NCI-H2196 treated with DMSO at 0.1 percent for 48 hours (cell line): ENCODE measurements at regions not wholly inside any gene's neighbourhood (a gene's known extent, or its start where the extent isn't known, plus 50 kb on each side); places are given as distances from the start of the nearest gene placed in this dataset.
"Not testable (repeated sequence)": the region's sequence is repeated elsewhere in the genome, so short reads cannot be mapped to it uniquely, and the experiment has no call there.

Source experiments
- DNase-seq: peaks from one replicate; lab custom pipeline; 2025; ENCODE audit not compliant: unreplicated experiment; lab: John Stamatoyannopoulos, UW

- DNase-seq: no peak
These were observed 255.5 kb downstream of the KCTD12 start for GRCh38 chr13:76630629-76631230.

- no peak for DNase-seq
These were observed 263.7 kb downstream of the KCTD12 start for GRCh38 chr13:76622315-76623040.

- no peak for DNase-seq
These were observed 264.5 kb downstream of the KCTD12 start for GRCh38 chr13:76621705-76622104.

DNA sequence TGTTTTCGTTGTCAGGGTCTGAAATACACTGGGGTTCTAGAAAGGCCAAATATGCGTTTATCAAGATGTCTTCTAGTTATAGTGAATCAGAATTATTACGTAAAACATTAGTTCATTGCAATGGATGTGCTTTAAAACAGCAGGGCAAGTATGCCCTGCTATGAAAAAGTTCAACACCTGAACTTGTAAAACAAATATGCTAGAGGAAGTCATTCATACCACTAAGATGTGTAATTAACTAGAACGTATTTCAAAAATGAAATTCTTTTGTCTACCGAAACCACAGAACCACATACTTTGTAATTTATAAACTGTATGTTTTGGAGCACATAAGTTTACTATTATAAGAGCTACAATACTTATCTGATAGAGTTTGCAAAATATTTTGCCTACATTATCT is 266.2 kb downstream of the KCTD12 start:
- DNase-seq: no peak

- no peak for DNase-seq
These were observed 266.6 kb downstream of the KCTD12 start for GRCh38 chr13:76619631-76620030.

- DNase-seq: no peak
These were observed 275.3 kb downstream of the KCTD12 start for GRCh38 chr13:76610819-76611415.

DNA sequence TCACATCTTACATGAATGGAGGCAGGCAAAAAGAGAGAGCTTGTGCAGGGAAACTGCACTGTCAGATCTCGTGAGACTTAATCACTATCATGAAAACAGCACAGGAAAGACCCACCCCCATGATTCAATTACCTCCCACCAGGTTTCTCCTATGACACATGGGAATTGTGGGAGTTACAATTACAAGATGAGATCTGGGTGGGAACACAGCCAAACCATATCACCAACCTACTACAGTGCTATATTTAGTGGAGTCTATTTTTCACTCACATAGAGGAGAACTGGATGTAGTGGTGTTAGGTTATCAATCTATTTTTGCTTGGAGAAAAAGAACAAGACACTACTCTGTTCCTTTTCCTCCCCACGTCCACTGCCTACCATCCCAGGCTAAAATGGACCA is 276.6 kb downstream of the KCTD12 start:
- no peak for DNase-seq

DNA sequence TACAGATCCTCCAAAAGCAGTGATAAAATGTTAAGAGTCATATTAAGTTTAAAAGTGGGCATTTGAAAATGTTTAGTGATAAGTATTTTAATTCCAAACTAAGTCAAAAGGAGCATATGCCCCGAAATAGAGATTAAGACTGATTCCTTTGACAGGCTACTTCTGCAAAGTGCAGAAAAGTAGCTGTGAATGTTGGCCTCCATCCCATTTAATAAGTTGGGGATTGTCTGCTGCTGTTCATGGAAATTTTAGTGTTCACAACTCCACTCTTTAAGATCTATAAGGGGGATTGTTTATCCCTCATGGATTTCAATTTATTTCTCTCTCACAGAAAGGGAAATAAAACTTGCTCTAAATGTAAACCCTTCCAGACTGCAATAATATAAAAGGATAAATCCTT is 278.3 kb downstream of the KCTD12 start:
- DNase-seq: no peak

- DNase-seq: no peak
These were observed 286.1 kb downstream of the KCTD12 start for GRCh38 chr13:76600081-76600480.

DNA sequence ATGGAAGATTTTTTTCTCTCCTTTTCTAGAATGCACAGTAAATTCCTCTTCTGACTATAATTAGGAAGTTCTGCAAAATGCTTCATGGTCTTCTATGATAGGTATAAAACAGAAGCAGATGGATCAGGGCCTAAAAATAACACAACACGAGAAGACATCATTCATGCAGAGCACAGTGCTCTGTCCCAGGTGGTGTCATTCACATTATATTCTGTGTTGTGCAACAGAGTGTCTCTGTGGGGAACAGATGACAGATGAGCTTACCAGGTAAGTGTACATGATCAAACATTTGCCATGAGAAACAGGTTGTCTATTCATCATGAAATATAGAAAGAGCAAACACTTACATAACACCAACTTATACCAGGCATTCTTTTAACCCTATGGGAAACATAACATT is 288.3 kb downstream of the KCTD12 start:
- no peak for DNase-seq

GRCh38 chr13:76596216-76596615 is 290.0 kb downstream of the KCTD12 start:
- DNase-seq: no peak

DNA sequence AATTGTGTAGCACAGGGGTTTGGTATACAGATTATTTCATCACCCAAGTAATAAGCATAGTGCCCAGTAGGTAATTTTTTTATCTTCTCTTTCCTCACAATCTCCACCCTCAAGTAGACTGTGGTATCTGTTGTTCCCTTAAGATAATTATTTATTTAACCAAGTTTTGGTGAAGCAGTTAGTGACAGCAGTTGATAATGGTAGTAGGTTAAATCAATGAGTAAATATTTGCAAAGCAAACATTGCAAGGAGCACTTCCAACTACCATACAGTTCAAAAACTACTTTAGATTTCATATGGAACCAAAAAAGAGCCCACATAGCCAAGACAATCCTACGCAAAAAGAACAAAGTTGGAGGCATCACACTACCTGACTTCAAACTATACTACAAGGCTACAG is 291.8 kb downstream of the KCTD12 start:
- DNase-seq: no peak

GRCh38 chr13:76586842-76587241 is 299.4 kb downstream of the KCTD12 start:
- DNase-seq: no peak

DNA sequence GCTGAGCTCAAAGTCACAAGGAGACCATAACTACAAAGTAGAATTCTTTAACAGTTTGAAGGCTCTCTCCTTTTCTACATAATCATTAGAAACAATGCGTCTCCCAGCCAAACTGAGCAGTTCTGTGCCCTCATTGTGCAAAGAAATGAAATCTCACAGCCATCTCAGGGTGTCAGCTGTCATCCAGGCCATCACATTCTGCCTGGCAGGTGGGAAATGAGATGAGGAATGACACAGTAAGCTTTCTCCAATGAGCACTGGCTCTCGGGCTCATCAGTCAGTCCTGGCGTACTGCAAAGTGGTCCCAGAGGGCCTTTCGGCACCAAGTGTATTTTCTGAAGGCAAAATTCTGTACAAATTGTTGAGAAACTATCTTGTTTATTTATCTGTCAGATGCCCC is 306.5 kb downstream of the KCTD12 start:
- DNase-seq: no peak

DNA sequence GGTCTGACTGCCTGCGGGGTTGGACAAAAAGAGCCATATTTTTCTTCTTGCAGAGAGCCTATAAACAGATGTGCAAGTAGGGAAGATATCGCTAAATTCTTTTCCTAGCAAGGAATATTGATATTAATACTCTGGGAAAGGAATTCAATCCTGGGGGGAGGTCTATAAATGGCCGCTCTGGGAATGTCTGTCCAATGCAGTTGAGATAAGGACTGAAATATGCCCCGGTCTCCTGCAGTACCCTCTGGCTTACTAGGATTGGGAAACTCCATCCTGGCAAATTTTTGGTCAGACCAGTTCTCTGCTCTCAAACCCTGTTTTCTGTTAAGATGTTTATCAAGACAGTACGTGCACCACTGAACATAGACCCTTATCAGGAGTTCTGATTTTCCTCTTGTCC is 310.6 kb downstream of the KCTD12 start:
- DNase-seq: not testable (repeated sequence)

DNA sequence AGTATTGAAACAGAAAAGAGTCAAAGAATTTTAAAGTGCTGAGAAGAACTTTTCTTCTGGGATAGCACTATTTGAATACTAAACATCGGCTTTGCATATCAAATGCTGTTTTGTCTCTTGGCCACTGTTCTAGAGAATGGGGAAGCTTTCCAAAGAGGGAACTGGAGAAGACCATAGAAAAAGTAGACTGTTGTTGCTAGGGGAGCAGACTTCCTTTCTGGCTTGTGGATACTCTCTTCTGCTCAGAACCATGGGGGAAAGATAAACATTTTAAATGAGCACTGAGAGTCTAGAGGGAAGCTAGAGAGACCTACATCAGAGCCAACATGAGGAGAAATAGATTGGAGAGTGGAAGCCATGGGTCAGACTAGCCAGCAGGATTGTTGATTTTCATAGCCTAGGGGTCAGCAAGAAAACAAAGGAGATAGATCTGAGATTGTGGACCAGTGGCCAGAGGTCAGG is 315.7 kb downstream of the KCTD12 start:
- DNase-seq: no peak

DNA sequence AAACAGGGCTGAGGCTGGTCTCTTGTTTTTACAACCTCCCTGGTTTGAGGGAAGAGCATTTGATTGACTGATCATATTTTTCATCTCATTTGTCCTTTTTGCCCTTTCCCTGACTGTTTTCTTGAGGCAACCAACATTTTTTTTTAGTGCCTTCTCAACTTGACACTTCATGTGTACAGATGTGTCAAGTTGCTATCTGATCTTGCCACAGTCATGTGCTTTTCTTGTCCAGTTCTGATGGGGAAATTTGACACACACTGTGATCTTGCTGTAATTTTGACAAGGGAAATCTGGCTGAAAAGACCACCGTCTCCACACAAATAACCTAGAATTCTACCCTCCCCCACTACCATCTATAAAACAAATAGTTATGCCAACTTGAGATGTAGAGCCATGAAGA is 329.6 kb downstream of the KCTD12 start:
- DNase-seq: no peak

DNA sequence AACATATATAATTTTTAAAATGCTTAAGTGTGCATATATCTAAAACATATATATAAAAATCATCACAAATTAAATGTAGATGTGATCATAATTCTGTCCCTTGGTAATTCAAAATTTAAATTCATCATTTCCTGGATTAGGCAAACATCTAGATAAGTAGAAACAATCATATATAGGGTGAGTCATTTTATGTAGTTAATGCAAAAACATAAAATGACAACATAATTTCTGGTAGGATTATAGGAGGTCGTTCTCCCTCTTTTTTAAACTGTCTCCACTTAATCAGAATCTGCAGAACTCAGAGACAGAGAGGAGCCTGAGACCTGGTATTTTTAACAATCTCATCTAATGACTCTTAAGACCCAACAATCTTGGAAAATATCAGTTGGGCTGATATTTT is 333.4 kb downstream of the KCTD12 start:
- no peak for DNase-seq

DNA sequence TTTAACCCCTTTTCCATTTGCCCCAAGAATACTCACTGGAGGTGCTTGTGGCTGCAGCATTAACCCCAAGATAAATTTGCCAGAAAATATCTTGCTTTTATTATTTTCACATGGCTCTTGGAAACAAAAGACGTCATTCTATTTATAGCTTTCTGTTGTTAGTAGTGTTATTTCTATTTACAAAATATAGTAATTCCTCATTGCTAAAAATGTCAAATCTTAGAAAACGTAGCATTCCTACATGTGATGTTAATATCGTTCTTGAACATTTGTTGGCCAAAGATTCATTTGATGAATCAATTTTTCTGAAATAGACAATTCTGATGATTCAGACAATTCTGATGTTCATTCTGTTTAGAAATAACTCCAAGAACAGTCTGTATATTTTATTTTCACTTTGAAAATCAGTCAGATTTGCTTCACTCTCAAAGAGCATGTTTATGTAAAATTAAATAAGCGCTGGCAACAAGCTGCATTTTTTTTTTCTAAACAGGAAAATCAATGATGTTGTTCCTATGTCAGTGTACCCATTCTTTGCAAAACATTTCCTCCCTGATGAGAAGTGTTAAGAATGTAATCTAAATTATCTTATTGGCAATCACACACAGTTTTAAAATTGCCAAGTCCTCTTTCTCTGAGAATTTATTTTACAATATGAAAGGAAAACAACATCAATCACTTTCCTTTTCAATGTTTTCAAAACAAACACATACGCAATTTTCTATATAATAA is 334.0 kb downstream of the KCTD12 start:
- DNase-seq: no peak

DNA sequence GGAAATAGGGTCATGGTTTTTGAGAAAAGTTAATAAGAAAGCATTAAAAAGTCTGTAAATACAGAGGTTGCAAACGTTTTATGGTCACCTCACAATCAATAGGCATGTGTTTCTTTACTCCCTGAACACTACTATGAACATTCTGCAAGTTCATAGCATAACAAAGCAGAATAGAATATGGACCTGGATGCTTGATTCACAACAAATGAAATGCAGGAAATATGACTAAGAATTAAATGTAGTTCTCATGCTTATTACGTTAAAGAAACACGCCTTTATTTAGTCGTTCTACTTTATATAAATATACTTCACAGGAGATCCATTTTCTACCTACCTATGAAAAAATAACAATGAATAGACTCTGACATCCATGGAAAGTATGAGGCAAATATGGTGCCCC is 344.0 kb downstream of the KCTD12 start:
- DNase-seq: no peak

DNA sequence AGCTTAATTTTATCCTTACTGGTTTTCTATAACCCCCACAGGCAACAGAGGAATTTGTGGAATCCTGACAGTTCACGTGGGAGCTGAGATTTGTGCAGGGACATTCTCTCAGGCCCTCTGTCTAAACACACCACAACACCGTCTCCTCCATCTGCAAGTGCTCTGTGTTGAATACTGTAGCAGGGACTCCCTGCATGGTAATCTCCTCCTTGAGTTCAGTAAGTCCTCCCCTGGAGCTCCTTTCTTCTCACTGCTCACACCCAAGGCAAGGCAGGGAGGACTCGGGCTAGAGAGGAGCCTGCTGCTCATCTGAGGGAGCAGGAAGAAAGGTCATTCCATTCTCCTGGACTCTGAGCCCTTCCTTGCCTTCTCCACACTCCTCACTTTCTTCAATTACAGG is 348.2 kb downstream of the KCTD12 start:
- DNase-seq: no peak

DNA sequence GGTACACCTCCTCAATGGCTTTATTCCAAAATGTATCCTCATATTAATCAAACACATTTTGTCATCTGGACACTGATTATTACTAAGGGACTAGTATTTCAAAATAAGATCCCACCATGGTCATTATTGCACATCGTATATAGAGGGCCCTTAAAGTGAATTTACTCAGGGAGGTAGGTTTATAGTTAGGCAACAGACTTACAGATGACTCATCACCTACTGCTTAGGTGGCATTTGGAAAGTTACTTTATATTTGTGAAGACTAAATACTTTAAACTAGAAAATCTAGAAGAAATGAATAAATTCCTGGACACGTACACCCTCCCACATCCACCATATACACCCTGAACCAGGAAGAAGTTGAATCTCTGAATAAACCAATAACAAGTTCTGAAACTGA is 353.0 kb downstream of the KCTD12 start:
- DNase-seq: no peak
